PC-9 (cell line): ENCODE measurements at regions not wholly inside any gene's neighbourhood (a gene's known extent, or its start where the extent isn't known, plus 50 kb on each side); places are given as distances from the start of the nearest gene placed in this dataset.

Source experiments
- BruUV-seq: library from RNA; stranded (reverse); fragments of 400-500 nt; replicated peaks from 2 replicates; lab custom pipeline; 2021; lab: Mats Ljungman, UMichigan
- CTCF ChIA-PET: fragments of 300-600 bp; sonication (Branson Sonifier 250); formaldehyde crosslinking; loops from one replicate; lab custom pipeline; 2022; ENCODE audit warnings: antibody characterized with exemption; lab: Charles Lee
- POLR2A ChIA-PET: fragments of 300-600 bp; sonication (Branson Sonifier 250); formaldehyde crosslinking; loops from one replicate; lab custom pipeline; 2022; ENCODE audit warnings: antibody characterized with exemption; ENCODE audit not compliant: unreplicated experiment; lab: Charles Lee
- DNase-seq, 2 experiments: peaks; one replicate each; pipeline versions ENCODE4 v3.0.0 to v3.0.0-alpha.2; 2015 to 2022; ENCODE audit warnings: mixed read lengths in 1 of 2
- H2AFZ ChIP-seq: fragments of 200-600 bp; sonication (generic); 2 replicates; pipeline ENCODE4 v1.8.1; 2017; ENCODE audit warnings: antibody characterized with exemption
- H3F3A ChIP-seq: fragments of 200-600 bp; sonication (generic); 2 replicates; pipeline ENCODE4 v1.8.1; 2017; ENCODE audit warnings: antibody characterized with exemption, mild to moderate bottlenecking, low read depth; ENCODE audit not compliant: insufficient read depth
- H3K27ac ChIP-seq: fragments of 200-600 bp; sonication (generic); 2 replicates; pipeline ENCODE4 v1.6.1; 2016; ENCODE audit warnings: mixed run types
- H3K27me3 ChIP-seq: fragments of 200-600 bp; sonication (generic); 2 replicates; pipeline ENCODE4 v1.6.1; 2016; ENCODE audit warnings: low read depth, mixed run types; ENCODE audit not compliant: insufficient read depth
- H3K36me3 ChIP-seq: fragments of 200-600 bp; sonication (generic); 2 replicates; pipeline ENCODE4 v1.6.1; 2016; ENCODE audit warnings: low read depth, mixed run types
- H3K4me1 ChIP-seq: fragments of 200-600 bp; sonication (generic); replicated peaks from 2 replicates; pipeline ENCODE4 v1.6.1; 2016; ENCODE audit warnings: mixed run types; ENCODE audit not compliant: insufficient read depth
- H3K4me2 ChIP-seq: fragments of 200-600 bp; sonication (generic); 2 replicates; pipeline ENCODE4 v1.6.1; 2017; ENCODE audit warnings: mixed run types
- H3K4me3 ChIP-seq: fragments of 200-600 bp; sonication (generic); 2 replicates; pipeline ENCODE4 v1.6.1; 2016; ENCODE audit warnings: mixed run types
- H3K79me2 ChIP-seq: fragments of 200-600 bp; sonication (generic); 2 replicates; pipeline ENCODE4 v1.6.1; 2017; ENCODE audit warnings: low read depth, mixed run types
- H3K9me2 ChIP-seq: fragments of 200-600 bp; sonication (generic); 2 replicates; pipeline ENCODE4 v1.8.1; 2017; ENCODE audit warnings: mild to moderate bottlenecking; ENCODE audit not compliant: insufficient read depth
- H3K9me3 ChIP-seq: fragments of 200-600 bp; sonication (generic); 2 replicates; pipeline ENCODE4 v1.8.1; 2016; ENCODE audit warnings: low read depth; ENCODE audit not compliant: insufficient read depth
- H4K20me1 ChIP-seq: fragments of 200-600 bp; sonication (generic); 2 replicates; pipeline ENCODE4 v1.8.1; 2017; ENCODE audit not compliant: insufficient read depth
- EZH2 ChIP-seq: fragments of 200-600 bp; sonication (generic); IDR thresholded peaks from 2 replicates; pipeline ENCODE4 v1.8.0; 2017; ENCODE audit warnings: antibody characterized with exemption, low read depth
- intact Hi-C: fragments of 100-400 bp; cut with micrococcal nuclease; formaldehyde crosslinking; loops from one replicate; pipeline ENCODE4 v1.10.0; 2022; ENCODE audit not compliant: unreplicated experiment
- TF ChIP-seq, protein P1 (sequence below): fragments of 200-600 bp; sonication (generic); conservative IDR thresholded peaks from 2 replicates; pipeline ENCODE4 v1.6.1; 2017; ENCODE audit warnings: mixed run types, antibody characterized with exemption, mild to moderate bottlenecking, moderate library complexity

GRCh38 chr12:102696045-102696444 lies 215.7 kb upstream of the IGF1 start:
- H3K4me2 ChIP-seq = no peak overlapping the region
- H3K36me3 ChIP-seq = no peaks in the 10 kb centered on the region
- no peaks in the 10 kb centered on the region for H3K9me3 ChIP-seq
- peaks cover 20% of the 10 kb centered on the region for H3K4me1 ChIP-seq
- POLR2A ChIA-PET = no interaction called here
- H3K27ac ChIP-seq = no peak overlapping the region
- H2AFZ ChIP-seq = no peak overlapping the region
- no peaks in the 10 kb centered on the region for H4K20me1 ChIP-seq
- no peak for TF ChIP-seq EZH2
- TF ChIP-seq, protein P1, sequence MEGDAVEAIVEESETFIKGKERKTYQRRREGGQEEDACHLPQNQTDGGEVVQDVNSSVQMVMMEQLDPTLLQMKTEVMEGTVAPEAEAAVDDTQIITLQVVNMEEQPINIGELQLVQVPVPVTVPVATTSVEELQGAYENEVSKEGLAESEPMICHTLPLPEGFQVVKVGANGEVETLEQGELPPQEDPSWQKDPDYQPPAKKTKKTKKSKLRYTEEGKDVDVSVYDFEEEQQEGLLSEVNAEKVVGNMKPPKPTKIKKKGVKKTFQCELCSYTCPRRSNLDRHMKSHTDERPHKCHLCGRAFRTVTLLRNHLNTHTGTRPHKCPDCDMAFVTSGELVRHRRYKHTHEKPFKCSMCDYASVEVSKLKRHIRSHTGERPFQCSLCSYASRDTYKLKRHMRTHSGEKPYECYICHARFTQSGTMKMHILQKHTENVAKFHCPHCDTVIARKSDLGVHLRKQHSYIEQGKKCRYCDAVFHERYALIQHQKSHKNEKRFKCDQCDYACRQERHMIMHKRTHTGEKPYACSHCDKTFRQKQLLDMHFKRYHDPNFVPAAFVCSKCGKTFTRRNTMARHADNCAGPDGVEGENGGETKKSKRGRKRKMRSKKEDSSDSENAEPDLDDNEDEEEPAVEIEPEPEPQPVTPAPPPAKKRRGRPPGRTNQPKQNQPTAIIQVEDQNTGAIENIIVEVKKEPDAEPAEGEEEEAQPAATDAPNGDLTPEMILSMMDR = no peak
- H3K9me2 ChIP-seq = no peaks in the 10 kb centered on the region
- CTCF ChIA-PET = no interaction called here
- DNase-seq = no peak
- H3K4me3 ChIP-seq = no peak overlapping the region
- intact Hi-C loops = no loop called here
- no peaks in the 10 kb centered on the region for H3K79me2 ChIP-seq
- H3K27me3 ChIP-seq = no peaks in the 10 kb centered on the region
- peaks cover 15% of the 10 kb centered on the region; the same call in 1 of the 2 replicates for H3F3A ChIP-seq
- no TSS peak for BruUV-seq

GRCh38 chr12:102694903-102695302 lies 214.5 kb upstream of the IGF1 start:
- H3K9me3 ChIP-seq = no peaks in the 10 kb centered on the region
- H3K27me3 ChIP-seq = no peaks in the 10 kb centered on the region
- H4K20me1 ChIP-seq = no peaks in the 10 kb centered on the region
- CTCF ChIA-PET = no interaction called here
- H3F3A ChIP-seq = peaks cover 15% of the 10 kb centered on the region; the same call in 1 of the 2 replicates
- H3K27ac ChIP-seq = no peak overlapping the region
- no peak overlapping the region for H3K4me3 ChIP-seq
- POLR2A ChIA-PET = no interaction called here
- H2AFZ ChIP-seq = no peak overlapping the region
- H3K4me1 ChIP-seq = peaks cover 28% of the 10 kb centered on the region
- H3K79me2 ChIP-seq = no peaks in the 10 kb centered on the region
- DNase-seq = no peak
- intact Hi-C loops = loop anchor here (5.0 kb wide), 1 partner anchor 63 kb away; no protein-coding TSS in a partner anchor
- BruUV-seq = no TSS peak
- no peaks in the 10 kb centered on the region for H3K36me3 ChIP-seq
- H3K4me2 ChIP-seq = no peak overlapping the region
- H3K9me2 ChIP-seq = no peaks in the 10 kb centered on the region
- TF ChIP-seq EZH2 = no peak
- TF ChIP-seq, protein P1 = no peak

DNA sequence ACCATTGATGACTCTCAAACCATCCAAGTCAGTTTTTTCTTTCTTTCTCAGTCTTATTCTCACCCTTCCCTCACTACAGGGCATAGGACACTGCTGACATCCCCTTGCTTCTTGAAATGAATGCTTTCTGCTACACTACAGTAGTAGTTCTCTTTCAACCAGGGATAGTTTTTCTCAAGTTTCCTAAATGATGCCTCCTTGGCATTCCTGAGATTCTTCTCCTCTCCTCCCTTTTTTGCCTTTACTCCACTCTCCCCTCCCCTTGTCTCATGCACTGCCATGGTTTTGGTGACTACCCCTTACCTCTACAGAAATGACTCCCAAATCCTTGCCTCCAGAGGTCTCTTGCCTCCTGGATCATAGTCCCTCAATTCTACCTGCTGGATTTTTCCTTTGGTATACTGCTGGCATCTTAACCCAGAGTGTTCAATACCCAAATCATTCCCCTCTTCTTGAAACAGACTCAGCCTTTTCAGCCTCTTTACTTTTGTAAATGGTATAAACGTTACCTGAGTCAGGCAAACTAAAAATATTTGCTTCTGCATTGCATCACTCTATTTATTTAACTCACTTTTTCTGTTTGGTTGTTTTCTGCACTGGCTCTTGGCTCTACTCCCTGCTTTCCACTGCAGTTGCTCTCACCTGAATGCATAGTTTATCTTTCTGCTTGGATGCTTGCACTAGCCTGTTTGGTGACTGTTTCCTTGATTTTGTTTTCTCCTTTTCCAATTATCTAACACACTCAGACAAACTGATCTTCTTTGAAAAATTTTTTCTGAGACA lies 211.6 kb upstream of the IGF1 start:
- BruUV-seq = no TSS peak
- Histone ChIP-seq H3K27me3 (no peaks in the 10 kb centered on the region), H3K9me3 (no peaks in the 10 kb centered on the region), H3K4me2 (peak overlapping the region; percentile 41), H3K4me1 (peaks cover 28% of the 10 kb centered on the region), H3K9me2 (no peaks in the 10 kb centered on the region), H3K27ac (peak overlapping the region; percentile 60), H3F3A (peaks cover 15% of the 10 kb centered on the region; the same call in 1 of the 2 replicates), H2AFZ (no peak overlapping the region), H3K4me3 (no peak overlapping the region), H3K79me2 (no peaks in the 10 kb centered on the region), H3K36me3 (no peaks in the 10 kb centered on the region), H4K20me1 (no peaks in the 10 kb centered on the region)
- ChIA-PET CTCF (no interaction called here), POLR2A (no interaction called here)
- TF ChIP-seq, protein P1 = no peak
- no peak for TF ChIP-seq EZH2
- intact Hi-C loops = loop anchor here (5.0 kb wide), 1 partner anchor 60 kb away; no protein-coding TSS in a partner anchor
- DNase-seq = peak; percentile 21 to 77
